H9 (cell line): ENCODE measurements at regions not wholly inside any gene's neighbourhood (a gene's known extent, or its start where the extent isn't known, plus 50 kb on each side); places are given as distances from the start of the nearest gene placed in this dataset.

Source experiments
- DNase-seq: peaks from one replicate; pipeline ENCODE4 v3.0.0-alpha.2; 2017
- H2AFZ ChIP-seq: one replicate; pipeline ENCODE4 v1.6.1; 2013; ENCODE audit warnings: mild to moderate bottlenecking, low read length, control low read depth, moderate library complexity
- H2AK5ac ChIP-seq: 2 replicates; pipeline ENCODE4 v1.6.1; 2013; ENCODE audit warnings: low read length, control low read depth, mixed read lengths; ENCODE audit not compliant: insufficient read length
- H2BK120ac ChIP-seq: one replicate; pipeline ENCODE4 v1.6.1; 2013; ENCODE audit warnings: low read depth, mild to moderate bottlenecking, low read length, control low read depth, inconsistent platforms; ENCODE audit not compliant: poor library complexity, severe bottlenecking
- H2BK12ac ChIP-seq: 2 replicates; pipeline ENCODE4 v1.6.1; 2013; ENCODE audit warnings: low read length, control low read depth, mixed read lengths, low read depth; ENCODE audit not compliant: insufficient read length
- H2BK15ac ChIP-seq: 2 replicates; pipeline ENCODE4 v1.6.1; 2013; ENCODE audit warnings: low read depth, low read length, control low read depth
- H2BK20ac ChIP-seq: one replicate; pipeline ENCODE4 v1.6.1; 2013; ENCODE audit warnings: low read depth, mild to moderate bottlenecking, low read length, control low read depth, inconsistent platforms; ENCODE audit not compliant: poor library complexity, severe bottlenecking
- H2BK5ac ChIP-seq: 2 replicates; pipeline ENCODE4 v1.6.1; 2013; ENCODE audit warnings: low read length, control low read depth, mixed read lengths; ENCODE audit not compliant: insufficient read length
- H3K14ac ChIP-seq: 2 replicates; pipeline ENCODE4 v1.6.1; 2013; ENCODE audit warnings: low read length, control low read depth; ENCODE audit not compliant: insufficient read depth
- H3K18ac ChIP-seq: 2 replicates; pipeline ENCODE4 v1.6.1; 2013; ENCODE audit warnings: low read depth, mild to moderate bottlenecking, mixed read lengths, low read length, control low read depth; ENCODE audit not compliant: insufficient read length
- H3K23ac ChIP-seq: 2 replicates; pipeline ENCODE4 v1.6.1; 2013; ENCODE audit warnings: low read length, control low read depth, mixed read lengths, low read depth; ENCODE audit not compliant: insufficient read length
- H3K23me2 ChIP-seq: 2 replicates; pipeline ENCODE4 v1.6.1; 2013; ENCODE audit warnings: low read depth, mild to moderate bottlenecking, mixed read lengths, low read length, control low read depth; ENCODE audit not compliant: insufficient read length, poor library complexity, severe bottlenecking
- H3K27ac ChIP-seq: 2 replicates; pipeline ENCODE4 v1.5.1; 2013; ENCODE audit warnings: low read length, control low read depth, mixed read lengths, low read depth; ENCODE audit not compliant: insufficient read length
- H3K27me3 ChIP-seq: 2 replicates; pipeline ENCODE4 v1.6.1; 2013; ENCODE audit warnings: low read length, control low read depth, inconsistent platforms; ENCODE audit not compliant: insufficient read depth
- H3K4ac ChIP-seq: 2 replicates; pipeline ENCODE4 v1.6.1; 2013; ENCODE audit warnings: low read depth, mild to moderate bottlenecking, control low read depth, inconsistent platforms, low read length, moderate library complexity
- H3K4me1 ChIP-seq: 2 replicates; pipeline ENCODE4 v1.6.1; 2013; ENCODE audit warnings: low read length, control low read depth, inconsistent platforms; ENCODE audit not compliant: insufficient read depth
- H3K4me2 ChIP-seq: 2 replicates; pipeline ENCODE4 v1.6.1; 2013; ENCODE audit warnings: low read length, control low read depth, mixed read lengths; ENCODE audit not compliant: insufficient read length, insufficient read depth
- H3K56ac ChIP-seq: 2 replicates; pipeline ENCODE4 v1.6.1; 2013; ENCODE audit warnings: low read depth, mild to moderate bottlenecking, mixed read lengths, low read length, control low read depth; ENCODE audit not compliant: insufficient read length
- H3K79me1 ChIP-seq: 2 replicates; pipeline ENCODE4 v1.6.1; 2013; ENCODE audit warnings: low read depth, mild to moderate bottlenecking, moderate library complexity, low read length, control low read depth, inconsistent platforms; ENCODE audit not compliant: insufficient read depth, poor library complexity, severe bottlenecking
- H3K79me2 ChIP-seq: 2 replicates; pipeline ENCODE4 v1.6.1; 2013; ENCODE audit warnings: low read length, control low read depth, inconsistent platforms; ENCODE audit not compliant: insufficient read depth
- H3K9ac ChIP-seq: 2 replicates; pipeline ENCODE4 v1.6.1; 2013; ENCODE audit warnings: low read length, control low read depth, mixed read lengths; ENCODE audit not compliant: insufficient read length; ENCODE audit errors: extremely low read depth
- H3K9me3 ChIP-seq: one replicate; pipeline ENCODE4 v1.6.1; 2013; ENCODE audit warnings: low read depth, low read length, inconsistent platforms; ENCODE audit not compliant: control insufficient read depth
- H3T11ph ChIP-seq: one replicate; pipeline ENCODE4 v1.6.1; 2013; ENCODE audit warnings: mild to moderate bottlenecking, low read length, control low read depth, inconsistent platforms
- H4K20me1 ChIP-seq: one replicate; pipeline ENCODE4 v1.6.1; 2013; ENCODE audit not compliant: control insufficient read depth, insufficient read length, insufficient read depth
- H4K5ac ChIP-seq: 2 replicates; pipeline ENCODE4 v1.6.1; 2013; ENCODE audit warnings: low read depth, mild to moderate bottlenecking, mixed read lengths, low read length, control low read depth; ENCODE audit not compliant: insufficient read length
- H4K8ac ChIP-seq: replicated peaks from 2 replicates; pipeline ENCODE4 v1.6.1; 2013; ENCODE audit warnings: low read length, control low read depth, mixed read lengths, low read depth; ENCODE audit not compliant: insufficient read length
- H4K91ac ChIP-seq: 2 replicates; pipeline ENCODE4 v1.6.1; 2013; ENCODE audit warnings: low read depth, mild to moderate bottlenecking, moderate library complexity, mixed read lengths, low read length, control low read depth; ENCODE audit not compliant: insufficient read length
- H3K27ac Mint-ChIP-seq, 3 experiments: 2 replicates in 2 of 3; 3 replicates in 1 of 3; pipeline ENCODE4 v1.8.0; 2020 to 2021; ENCODE audit warnings: mixed read lengths in 3 of 3, mild to moderate bottlenecking in 1 of 3, moderate library complexity in 1 of 3
- H3K27me3 Mint-ChIP-seq: 2 replicates; pipeline ENCODE4 v1.8.0; 2021; ENCODE audit warnings: low read depth, mild to moderate bottlenecking, moderate library complexity, mixed read lengths
- H3K36me3 Mint-ChIP-seq, 3 experiments: 2 replicates in 2 of 3; 3 replicates in 1 of 3; pipeline ENCODE4 v1.8.0; 2020 to 2021; ENCODE audit warnings: low read depth in 3 of 3, mixed read lengths in 3 of 3; ENCODE audit not compliant: insufficient read depth in 1 of 3
- H3K4me1 Mint-ChIP-seq, 2 experiments: 2 replicates each; pipeline ENCODE4 v1.8.0; 2020; ENCODE audit warnings: mixed read lengths in 2 of 2
- H3K4me3 Mint-ChIP-seq, 2 experiments: 2 replicates in 1 of 2; 3 replicates in 1 of 2; pipeline ENCODE4 v1.8.0; 2020 to 2021; ENCODE audit warnings: mild to moderate bottlenecking in 2 of 2, mixed read lengths in 2 of 2, moderate library complexity in 1 of 2
- H3K9me3 Mint-ChIP-seq, 2 experiments: 2 replicates in 1 of 2; 3 replicates in 1 of 2; pipeline ENCODE4 v1.8.0; 2020; ENCODE audit warnings: mild to moderate bottlenecking in 2 of 2, mixed read lengths in 2 of 2, moderate library complexity in 1 of 2
- CTCF ChIP-seq: fragments of 200-600 bp; sonication (generic); conservative IDR thresholded peaks from 3 replicates; pipeline ENCODE4 v1.8.0; 2021; ENCODE audit warnings: antibody characterized with exemption, mild to moderate bottlenecking
- WGBS: extraction: QIAGEN DNeasy Blood & Tissue Kit; methylation state at CpG from one replicate; pipeline ENCODE4 v1.1.7; 2013; ENCODE audit warnings: missing lambda C conversion rate, low lambda C conversion rate, mixed read lengths; ENCODE audit not compliant: insufficient read length; ENCODE audit errors: extremely low coverage; 5-methylcytosine and 5-hydroxymethylcytosine counted together

GRCh38 chr16:5845046-5845445 is 747.5 kb upstream of the EEF2KMT start:
- Histone ChIP-seq H3K4me2 (no peak overlapping the region), H3T11ph (no peak overlapping the region), H3K27ac (no peak overlapping the region), H2AFZ (no peak overlapping the region), H4K20me1 (no peaks in the 10 kb centered on the region), H2AK5ac (no peak overlapping the region), H3K79me1 (no peaks in the 10 kb centered on the region), H4K5ac (no peak overlapping the region), H3K4ac (no peak overlapping the region), H3K23ac (no peak overlapping the region), H2BK20ac (no peak overlapping the region), H2BK120ac (no peak overlapping the region), H2BK15ac (no peak overlapping the region), H3K79me2 (no peaks in the 10 kb centered on the region), H3K4me1 (no peaks in the 10 kb centered on the region), H3K23me2 (no peaks in the 10 kb centered on the region), H3K27me3 (no peaks in the 10 kb centered on the region), H2BK5ac (no peak overlapping the region), H3K9me3 (no peaks in the 10 kb centered on the region), H4K91ac (no peak overlapping the region), H3K9ac (no peak overlapping the region), H3K14ac (no peak overlapping the region), H3K18ac (no peak overlapping the region), H2BK12ac (no peak overlapping the region), H4K8ac (no peak overlapping the region), H3K56ac (no peak overlapping the region)
- Mint-ChIP-seq H3K4me1 (peaks cover 14 to 20% of the 10 kb centered on the region in 2 experiments), H3K4me3 (no peak overlapping the region), H3K36me3 (no peaks in the 10 kb centered on the region), H3K27ac (no peak overlapping the region), H3K9me3 (no peaks in the 10 kb centered on the region), H3K27me3 (peaks cover 1% of the 10 kb centered on the region; the same call in 1 of the 2 replicates)
- DNase-seq = no peak
- no peak for TF ChIP-seq CTCF
- WGBS = no CpG with 5 or more reads among the region's 3 CpGs
